ENCODE measurements at regions not wholly inside any gene's neighbourhood (a gene's known extent, or its start where the extent isn't known, plus 50 kb on each side); places are given as distances from the start of the nearest gene placed in this dataset.
"Not testable (repeated sequence)": the region's sequence is repeated elsewhere in the genome, so short reads cannot be mapped to it uniquely, and the experiment has no call there.

GRCh38 chr5:68110264-68110663 is 105.3 kb upstream of the PIK3R1 start:
- Mint-ChIP-seq H3K27me3 (ENCODE audit: low read depth) (no peaks in the 10 kb centered on the region), H3K36me3 (ENCODE audit: insufficient read depth in 1 of 3, low read depth in 3 of 3) (peaks cover 0 to 5% (median 0%) of the 10 kb centered on the region in 3 experiments; a peak in 2 of 7 replicates), H3K4me1 (peaks cover 3 to 7% of the 10 kb centered on the region in 2 experiments; a peak in 3 of 4 replicates), H3K4me3 (no peak overlapping the region), H3K9me3 (peaks cover 6 to 9% of the 10 kb centered on the region in 2 experiments; a peak in 4 of 5 replicates), H3K27ac (no peak overlapping the region)
- no peaks in the 10 kb centered on the region for H3K9me3 ChIP-seq (ENCODE audit: control insufficient read depth, low read depth, low read length)
- no CpG with 5 or more reads among the region's 1 CpG for WGBS (ENCODE audit: extremely low coverage, insufficient read length, low lambda C conversion rate)
- H2BK5ac ChIP-seq (ENCODE audit: insufficient read length, low read length): no peak overlapping the region
- no peak overlapping the region for H2AK5ac ChIP-seq (ENCODE audit: insufficient read length, low read length)
- no peak overlapping the region for H3K18ac ChIP-seq (ENCODE audit: insufficient read length, low read depth, low read length)
- H3K79me2 ChIP-seq (ENCODE audit: insufficient read depth, low read length): no peaks in the 10 kb centered on the region
- H3K4ac ChIP-seq (ENCODE audit: low read depth, low read length): no peak overlapping the region
- no peak overlapping the region for H3T11ph ChIP-seq (ENCODE audit: low read length)
- no peak overlapping the region for H2BK20ac ChIP-seq (ENCODE audit: low read depth, low read length, poor library complexity, severe bottlenecking)
- H3K27ac ChIP-seq (ENCODE audit: insufficient read length, low read depth, low read length): no peak overlapping the region
- H3K56ac ChIP-seq (ENCODE audit: insufficient read length, low read depth, low read length): no peak overlapping the region
- no peak overlapping the region for H4K91ac ChIP-seq (ENCODE audit: insufficient read length, low read depth, low read length)
- H3K4me2 ChIP-seq (ENCODE audit: insufficient read depth, insufficient read length, low read length): no peak overlapping the region
- H4K5ac ChIP-seq (ENCODE audit: insufficient read length, low read depth, low read length): no peak overlapping the region
- no peaks in the 10 kb centered on the region for H3K27me3 ChIP-seq (ENCODE audit: insufficient read depth, low read length)
- no peak for DNase-seq
- H3K14ac ChIP-seq (ENCODE audit: insufficient read depth, low read length): no peak overlapping the region
- H2BK15ac ChIP-seq (ENCODE audit: low read depth, low read length): no peak overlapping the region
- no peaks in the 10 kb centered on the region for H3K23me2 ChIP-seq (ENCODE audit: insufficient read length, low read depth, low read length, poor library complexity, severe bottlenecking)
- no peak overlapping the region for H4K8ac ChIP-seq (replicated peaks; ENCODE audit: insufficient read length, low read depth, low read length)
- no peak overlapping the region for H3K9ac ChIP-seq (ENCODE audit: extremely low read depth, insufficient read length, low read length)
- no peaks in the 10 kb centered on the region for H3K4me1 ChIP-seq (ENCODE audit: insufficient read depth, low read length)
- no peak overlapping the region for H2AFZ ChIP-seq (ENCODE audit: low read length)
- H4K20me1 ChIP-seq (ENCODE audit: control insufficient read depth, insufficient read depth, insufficient read length): no peaks in the 10 kb centered on the region
- TF ChIP-seq CTCF (conservative IDR thresholded peaks at IDR 0.05): no peak
- no peak overlapping the region for H3K23ac ChIP-seq (ENCODE audit: insufficient read length, low read depth, low read length)
- H2BK12ac ChIP-seq (ENCODE audit: insufficient read length, low read depth, low read length): no peak overlapping the region
- H3K79me1 ChIP-seq (ENCODE audit: insufficient read depth, low read depth, low read length, poor library complexity, severe bottlenecking): no peaks in the 10 kb centered on the region
- H2BK120ac ChIP-seq (ENCODE audit: low read depth, low read length, poor library complexity, severe bottlenecking): no peak overlapping the region

- H4K20me1 ChIP-seq (ENCODE audit: control insufficient read depth, insufficient read depth, insufficient read length); H3K23ac ChIP-seq (ENCODE audit: insufficient read length, low read depth, low read length); H3K9ac ChIP-seq (ENCODE audit: extremely low read depth, insufficient read length, low read length); H4K8ac ChIP-seq (replicated peaks; ENCODE audit: insufficient read length, low read depth, low read length); H4K91ac ChIP-seq (ENCODE audit: insufficient read length, low read depth, low read length); H4K5ac ChIP-seq (ENCODE audit: insufficient read length, low read depth, low read length); H3K79me2 ChIP-seq (ENCODE audit: insufficient read depth, low read length); H3K36me3 Mint-ChIP-seq (ENCODE audit: insufficient read depth in 1 of 3, low read depth in 3 of 3); H3K27ac Mint-ChIP-seq; H2BK20ac ChIP-seq (ENCODE audit: low read depth, low read length, poor library complexity, severe bottlenecking); H3K27ac ChIP-seq (ENCODE audit: insufficient read length, low read depth, low read length); H2BK5ac ChIP-seq (ENCODE audit: insufficient read length, low read length); H2BK15ac ChIP-seq (ENCODE audit: low read depth, low read length); H3T11ph ChIP-seq (ENCODE audit: low read length); H3K14ac ChIP-seq (ENCODE audit: insufficient read depth, low read length); H3K9me3 ChIP-seq (ENCODE audit: control insufficient read depth, low read depth, low read length); H3K56ac ChIP-seq (ENCODE audit: insufficient read length, low read depth, low read length); H3K4ac ChIP-seq (ENCODE audit: low read depth, low read length); H3K4me2 ChIP-seq (ENCODE audit: insufficient read depth, insufficient read length, low read length); H3K79me1 ChIP-seq (ENCODE audit: insufficient read depth, low read depth, low read length, poor library complexity, severe bottlenecking); DNase-seq; H3K4me1 ChIP-seq (ENCODE audit: insufficient read depth, low read length); H3K27me3 Mint-ChIP-seq (ENCODE audit: low read depth); H3K27me3 ChIP-seq (ENCODE audit: insufficient read depth, low read length); H3K4me3 Mint-ChIP-seq; H3K18ac ChIP-seq (ENCODE audit: insufficient read length, low read depth, low read length); H3K4me1 Mint-ChIP-seq; H3K23me2 ChIP-seq (ENCODE audit: insufficient read length, low read depth, low read length, poor library complexity, severe bottlenecking); H2AFZ ChIP-seq (ENCODE audit: low read length); H2BK120ac ChIP-seq (ENCODE audit: low read depth, low read length, poor library complexity, severe bottlenecking); H2BK12ac ChIP-seq (ENCODE audit: insufficient read length, low read depth, low read length); H2AK5ac ChIP-seq (ENCODE audit: insufficient read length, low read length): not testable (repeated sequence)
- peaks cover 13 to 16% of the 10 kb centered on the region in 2 experiments; a peak in 4 of 5 replicates for H3K9me3 Mint-ChIP-seq
- no CpG with 5 or more reads among the region's 2 CpGs for WGBS (ENCODE audit: extremely low coverage, insufficient read length, low lambda C conversion rate)
Observed at GRCh38 chr5:68104217-68104616, 111.3 kb upstream of the PIK3R1 start.
